ENCODE measurements at regions not wholly inside any gene's neighbourhood (a gene's known extent, or its start where the extent isn't known, plus 50 kb on each side); places are given as distances from the start of the nearest gene placed in this dataset.

GRCh38 chr12:105855361-105856047, 283.2 kb downstream of the NUAK1 start:
- 100% methylated on average over 1 of the region's 3 CpGs for WGBS (ENCODE audit: insufficient coverage)
- DNase-seq, result no peak
- TF ChIP-seq, protein P1, sequence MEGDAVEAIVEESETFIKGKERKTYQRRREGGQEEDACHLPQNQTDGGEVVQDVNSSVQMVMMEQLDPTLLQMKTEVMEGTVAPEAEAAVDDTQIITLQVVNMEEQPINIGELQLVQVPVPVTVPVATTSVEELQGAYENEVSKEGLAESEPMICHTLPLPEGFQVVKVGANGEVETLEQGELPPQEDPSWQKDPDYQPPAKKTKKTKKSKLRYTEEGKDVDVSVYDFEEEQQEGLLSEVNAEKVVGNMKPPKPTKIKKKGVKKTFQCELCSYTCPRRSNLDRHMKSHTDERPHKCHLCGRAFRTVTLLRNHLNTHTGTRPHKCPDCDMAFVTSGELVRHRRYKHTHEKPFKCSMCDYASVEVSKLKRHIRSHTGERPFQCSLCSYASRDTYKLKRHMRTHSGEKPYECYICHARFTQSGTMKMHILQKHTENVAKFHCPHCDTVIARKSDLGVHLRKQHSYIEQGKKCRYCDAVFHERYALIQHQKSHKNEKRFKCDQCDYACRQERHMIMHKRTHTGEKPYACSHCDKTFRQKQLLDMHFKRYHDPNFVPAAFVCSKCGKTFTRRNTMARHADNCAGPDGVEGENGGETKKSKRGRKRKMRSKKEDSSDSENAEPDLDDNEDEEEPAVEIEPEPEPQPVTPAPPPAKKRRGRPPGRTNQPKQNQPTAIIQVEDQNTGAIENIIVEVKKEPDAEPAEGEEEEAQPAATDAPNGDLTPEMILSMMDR (IDR thresholded peaks at IDR 0.05), result no peak
- Histone ChIP-seq H3K79me2 (ENCODE audit: insufficient read depth, low read length) (no peaks in the 10 kb centered on the region), H3K27me3 (ENCODE audit: control insufficient read depth in 2 of 2, insufficient read depth in 2 of 2, low read length in 2 of 2) (no peaks in the 10 kb centered on the region), H3K4me2 (replicated peaks; ENCODE audit: extremely low read depth, low read length, poor library complexity, severe bottlenecking) (no peak overlapping the region), H3K4me1 (ENCODE audit: control insufficient read depth in 1 of 2, insufficient read depth in 2 of 2, low read length in 2 of 2) (no peaks in the 10 kb centered on the region), H3K36me3 (replicated peaks in 1 of 2; ENCODE audit: control insufficient read depth in 1 of 2, insufficient read depth in 2 of 2, low read length in 2 of 2) (no peaks in the 10 kb centered on the region), H2AFZ (ENCODE audit: insufficient read depth, low read depth, low read length, poor library complexity, severe bottlenecking) (no peak overlapping the region), H3K4me3 (replicated peaks in 1 of 3; ENCODE audit: low read depth in 2 of 3, low read length in 3 of 3) (no peak overlapping the region), H4K20me1 (ENCODE audit: insufficient read depth, low read length) (no peaks in the 10 kb centered on the region), H3K27ac (ENCODE audit: low read depth in 1 of 2, low read length in 2 of 2) (no peak overlapping the region), H3K9ac (ENCODE audit: insufficient read depth, low read length, poor library complexity, severe bottlenecking) (no peak overlapping the region), H3K9me3 (replicated peaks in 1 of 2; ENCODE audit: control insufficient read depth in 1 of 2, insufficient read depth in 1 of 2, low read length in 2 of 2) (no peaks in the 10 kb centered on the region)
- H3K9me3 Mint-ChIP-seq, result peaks cover 0 to 8% (median 5%) of the 10 kb centered on the region in 7 donors
- no peaks in the 10 kb centered on the region for H3K36me3 Mint-ChIP-seq
- peaks cover under 1 to 6% (median 3%) of the 10 kb centered on the region in 3 donors for H3K27me3 Mint-ChIP-seq (ENCODE audit: low read depth in 3 of 3)
- no peak overlapping the region for H3K4me3 Mint-ChIP-seq
- no peaks in the 10 kb centered on the region for H3K4me1 Mint-ChIP-seq
- intact Hi-C loops (cut with micrococcal nuclease), result no loop called here
- H3K27ac Mint-ChIP-seq, result no peak overlapping the region

- 86% methylated on average over 1 of the region's 2 CpGs for WGBS (ENCODE audit: insufficient coverage)
- Mint-ChIP-seq H3K36me3 (no peaks in the 10 kb centered on the region), H3K9me3 (peaks cover 0 to 8% (median 5%) of the 10 kb centered on the region in 7 donors), H3K27me3 (ENCODE audit: low read depth in 3 of 3) (peaks cover 0 to 6% (median 3%) of the 10 kb centered on the region in 3 donors), H3K27ac (no peak overlapping the region), H3K4me3 (no peak overlapping the region), H3K4me1 (no peaks in the 10 kb centered on the region)
- Histone ChIP-seq H4K20me1 (ENCODE audit: insufficient read depth, low read length) (no peaks in the 10 kb centered on the region), H3K9ac (ENCODE audit: insufficient read depth, low read length, poor library complexity, severe bottlenecking) (no peak overlapping the region), H2AFZ (ENCODE audit: insufficient read depth, low read depth, low read length, poor library complexity, severe bottlenecking) (no peak overlapping the region), H3K4me1 (ENCODE audit: control insufficient read depth in 1 of 2, insufficient read depth in 2 of 2, low read length in 2 of 2) (no peaks in the 10 kb centered on the region), H3K9me3 (replicated peaks in 1 of 2; ENCODE audit: control insufficient read depth in 1 of 2, insufficient read depth in 1 of 2, low read length in 2 of 2) (no peaks in the 10 kb centered on the region), H3K79me2 (ENCODE audit: insufficient read depth, low read length) (no peaks in the 10 kb centered on the region), H3K27ac (ENCODE audit: low read depth in 1 of 2, low read length in 2 of 2) (no peak overlapping the region), H3K36me3 (replicated peaks in 1 of 2; ENCODE audit: control insufficient read depth in 1 of 2, insufficient read depth in 2 of 2, low read length in 2 of 2) (no peaks in the 10 kb centered on the region), H3K27me3 (ENCODE audit: control insufficient read depth in 2 of 2, insufficient read depth in 2 of 2, low read length in 2 of 2) (no peaks in the 10 kb centered on the region), H3K4me2 (replicated peaks; ENCODE audit: extremely low read depth, low read length, poor library complexity, severe bottlenecking) (no peak overlapping the region), H3K4me3 (replicated peaks in 1 of 3; ENCODE audit: low read depth in 2 of 3, low read length in 3 of 3) (no peak overlapping the region)
- intact Hi-C loops (cut with micrococcal nuclease), result no loop called here
- TF ChIP-seq, protein P1 (IDR thresholded peaks at IDR 0.05), result no peak
- DNase-seq, result no peak
Measured at GRCh38 chr12:105856048-105856405, 282.7 kb downstream of the NUAK1 start.
